ENCODE measurements at regions not wholly inside any gene's neighbourhood (a gene's known extent, or its start where the extent isn't known, plus 50 kb on each side); places are given as distances from the start of the nearest gene placed in this dataset.

DNA sequence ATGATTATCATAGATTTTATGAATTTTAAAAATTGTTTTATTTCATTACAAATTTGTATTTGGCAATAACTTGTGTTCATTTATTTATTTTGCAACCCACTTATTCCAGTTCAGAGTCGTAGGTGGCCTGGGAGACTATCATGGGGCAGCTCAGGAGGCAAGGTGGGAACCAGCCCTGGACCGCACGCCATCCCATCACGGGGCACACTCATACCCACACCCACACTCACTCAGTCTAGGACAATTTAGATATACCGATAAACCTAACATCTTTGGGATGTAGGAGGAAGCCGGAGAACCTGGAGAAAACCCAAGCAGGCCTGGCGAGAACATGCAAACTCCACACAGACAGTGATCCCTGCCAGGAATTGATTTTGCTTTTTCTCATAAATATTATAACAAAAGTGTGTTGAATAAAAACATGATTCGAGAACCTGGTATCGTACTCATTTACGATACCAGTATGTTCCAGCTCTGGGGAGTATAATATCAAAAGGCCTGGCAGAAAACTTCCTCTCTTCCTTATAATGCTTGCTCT, 205.3 kb downstream of the NFKBIZ start:
- no peak for DNase-seq (ENCODE audit: unreplicated experiment)
- no TSS peak for BruUV-seq (replicated peaks)
- TF ChIP-seq, protein P1, sequence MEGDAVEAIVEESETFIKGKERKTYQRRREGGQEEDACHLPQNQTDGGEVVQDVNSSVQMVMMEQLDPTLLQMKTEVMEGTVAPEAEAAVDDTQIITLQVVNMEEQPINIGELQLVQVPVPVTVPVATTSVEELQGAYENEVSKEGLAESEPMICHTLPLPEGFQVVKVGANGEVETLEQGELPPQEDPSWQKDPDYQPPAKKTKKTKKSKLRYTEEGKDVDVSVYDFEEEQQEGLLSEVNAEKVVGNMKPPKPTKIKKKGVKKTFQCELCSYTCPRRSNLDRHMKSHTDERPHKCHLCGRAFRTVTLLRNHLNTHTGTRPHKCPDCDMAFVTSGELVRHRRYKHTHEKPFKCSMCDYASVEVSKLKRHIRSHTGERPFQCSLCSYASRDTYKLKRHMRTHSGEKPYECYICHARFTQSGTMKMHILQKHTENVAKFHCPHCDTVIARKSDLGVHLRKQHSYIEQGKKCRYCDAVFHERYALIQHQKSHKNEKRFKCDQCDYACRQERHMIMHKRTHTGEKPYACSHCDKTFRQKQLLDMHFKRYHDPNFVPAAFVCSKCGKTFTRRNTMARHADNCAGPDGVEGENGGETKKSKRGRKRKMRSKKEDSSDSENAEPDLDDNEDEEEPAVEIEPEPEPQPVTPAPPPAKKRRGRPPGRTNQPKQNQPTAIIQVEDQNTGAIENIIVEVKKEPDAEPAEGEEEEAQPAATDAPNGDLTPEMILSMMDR (IDR thresholded peaks at IDR 0.05; ENCODE audit: unreplicated experiment), result no peak
- H3K27me3 Mint-ChIP-seq (ENCODE audit: insufficient read depth, unreplicated experiment), result no peaks in the 10 kb centered on the region
- H3K4me3 Mint-ChIP-seq (ENCODE audit: unreplicated experiment), result no peak overlapping the region
- H3K9me3 Mint-ChIP-seq (ENCODE audit: unreplicated experiment), result no peaks in the 10 kb centered on the region
- intact Hi-C loops (cut with micrococcal nuclease), result no loop called here
- POLR2A ChIA-PET, result interaction anchor here (1.8 kb wide), 1 partner anchor 206 kb away, joined by 4 read pairs; the partner anchor contains the start of gene NFKBIZ
- H3K27ac Mint-ChIP-seq (ENCODE audit: low read depth, unreplicated experiment), result no peak overlapping the region
- no peaks in the 10 kb centered on the region for H3K4me1 Mint-ChIP-seq (ENCODE audit: insufficient read depth, unreplicated experiment)
- CTCF ChIA-PET, result no interaction called here
- H3K36me3 Mint-ChIP-seq (ENCODE audit: insufficient read depth, unreplicated experiment), result no peaks in the 10 kb centered on the region

DNA sequence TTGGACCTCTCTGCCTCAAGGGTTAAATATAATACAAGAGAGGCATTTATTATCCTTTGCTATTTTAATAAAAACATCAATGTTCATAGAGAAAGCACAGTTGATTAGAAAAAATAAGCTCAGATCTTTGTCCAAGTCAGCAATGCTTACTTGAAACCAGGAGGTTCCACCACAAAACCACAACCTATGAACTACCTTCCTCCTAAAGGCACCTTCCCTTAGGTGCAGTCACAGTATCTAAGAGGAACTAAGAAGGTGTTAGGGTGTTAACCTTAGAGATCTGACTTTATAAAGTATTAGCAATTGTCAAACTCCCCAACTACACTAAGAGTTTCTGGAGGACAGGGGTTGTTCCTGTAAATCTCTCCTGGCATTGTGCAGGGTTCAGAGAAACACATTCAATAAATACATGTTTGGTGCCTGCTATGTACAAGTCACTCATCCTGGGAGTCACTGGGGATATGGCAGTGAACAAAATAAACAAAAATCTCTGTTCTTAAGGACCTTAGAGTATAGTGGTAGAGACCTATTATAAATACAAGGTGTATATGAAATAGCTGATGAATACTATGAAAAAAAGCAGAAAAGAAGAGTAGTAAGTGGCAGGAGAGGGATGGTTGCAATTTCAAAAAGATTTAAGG, 208.6 kb downstream of the NFKBIZ start:
- no peaks in the 10 kb centered on the region for H3K9me3 Mint-ChIP-seq (ENCODE audit: unreplicated experiment)
- no peak overlapping the region for H3K27ac Mint-ChIP-seq (ENCODE audit: low read depth, unreplicated experiment)
- intact Hi-C loops (cut with micrococcal nuclease), result no loop called here
- TF ChIP-seq, protein P1 (IDR thresholded peaks at IDR 0.05; ENCODE audit: unreplicated experiment), result no peak
- CTCF ChIA-PET, result interaction anchor here (0.6 kb wide), 1 partner anchor 192 kb away, joined by 3 read pairs; no protein-coding TSS in a partner anchor
- no peaks in the 10 kb centered on the region for H3K4me1 Mint-ChIP-seq (ENCODE audit: insufficient read depth, unreplicated experiment)
- H3K4me3 Mint-ChIP-seq (ENCODE audit: unreplicated experiment), result no peak overlapping the region
- BruUV-seq (replicated peaks), result no TSS peak
- H3K36me3 Mint-ChIP-seq (ENCODE audit: insufficient read depth, unreplicated experiment), result no peaks in the 10 kb centered on the region
- DNase-seq (ENCODE audit: unreplicated experiment), result no peak
- POLR2A ChIA-PET, result no interaction called here
- H3K27me3 Mint-ChIP-seq (ENCODE audit: insufficient read depth, unreplicated experiment), result no peaks in the 10 kb centered on the region

DNA sequence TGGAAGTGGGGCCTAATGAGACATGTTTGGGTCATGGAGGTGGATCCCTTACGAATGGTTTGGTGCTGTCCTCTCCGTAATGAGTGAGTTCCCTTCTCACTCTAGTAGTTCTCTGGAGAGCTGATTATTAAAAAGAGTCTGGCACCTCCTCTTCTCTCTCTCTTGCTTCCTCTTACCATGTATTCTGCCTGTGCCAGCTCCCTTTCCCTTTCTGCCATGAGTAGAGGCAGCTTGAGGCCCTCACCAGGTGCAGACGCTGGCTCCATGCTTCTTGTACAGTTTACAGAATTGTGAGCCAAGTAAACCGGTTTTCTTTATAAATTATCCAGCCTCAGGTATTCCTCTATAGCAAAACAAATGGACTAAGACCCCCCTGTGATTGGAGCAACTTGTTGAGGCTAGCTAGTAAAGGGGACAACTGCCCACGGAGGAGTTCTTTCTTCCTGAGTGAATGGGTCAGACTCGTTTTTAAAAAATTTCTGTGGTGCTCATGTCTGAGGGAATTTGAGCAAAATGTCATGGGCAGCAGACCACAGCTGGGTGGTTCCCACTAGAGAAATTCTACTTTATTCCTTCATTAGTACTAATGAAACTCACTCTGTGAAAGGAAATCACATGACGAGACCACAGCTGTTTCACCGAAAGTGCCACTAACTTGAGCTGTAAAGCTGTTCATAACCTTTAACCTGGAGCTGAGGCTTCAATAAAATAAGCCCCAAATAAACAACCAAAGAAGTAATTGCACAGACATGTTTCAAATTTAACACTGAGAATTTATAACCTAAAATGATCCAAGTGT, 210.0 kb downstream of the NFKBIZ start:
- no peak for DNase-seq (ENCODE audit: unreplicated experiment)
- Mint-ChIP-seq H3K4me3 (ENCODE audit: unreplicated experiment) (no peak overlapping the region), H3K9me3 (ENCODE audit: unreplicated experiment) (no peaks in the 10 kb centered on the region), H3K27ac (ENCODE audit: low read depth, unreplicated experiment) (no peak overlapping the region), H3K36me3 (ENCODE audit: insufficient read depth, unreplicated experiment) (no peaks in the 10 kb centered on the region), H3K27me3 (ENCODE audit: insufficient read depth, unreplicated experiment) (no peaks in the 10 kb centered on the region), H3K4me1 (ENCODE audit: insufficient read depth, unreplicated experiment) (no peaks in the 10 kb centered on the region)
- ChIA-PET POLR2A (interaction anchor here (0.8 kb wide), 1 partner anchor 207 kb away, joined by 4 read pairs; no protein-coding TSS in a partner anchor), CTCF (interaction anchor here (0.6 kb wide), 1 partner anchor 352 kb away, joined by 3 read pairs; no protein-coding TSS in a partner anchor)
- intact Hi-C loops (cut with micrococcal nuclease), result no loop called here
- TF ChIP-seq, protein P1 (IDR thresholded peaks at IDR 0.05; ENCODE audit: unreplicated experiment), result no peak
- BruUV-seq (replicated peaks), result no TSS peak

- Mint-ChIP-seq H3K4me1 (ENCODE audit: insufficient read depth, unreplicated experiment) (no peaks in the 10 kb centered on the region), H3K9me3 (ENCODE audit: unreplicated experiment) (no peaks in the 10 kb centered on the region), H3K36me3 (ENCODE audit: insufficient read depth, unreplicated experiment) (no peaks in the 10 kb centered on the region), H3K4me3 (ENCODE audit: unreplicated experiment) (no peak overlapping the region), H3K27me3 (ENCODE audit: insufficient read depth, unreplicated experiment) (no peaks in the 10 kb centered on the region), H3K27ac (ENCODE audit: low read depth, unreplicated experiment) (no peak overlapping the region)
- DNase-seq (ENCODE audit: unreplicated experiment), result no peak
- ChIA-PET CTCF (no interaction called here), POLR2A (interaction anchor here (0.7 kb wide), 1 partner anchor 135 kb away, joined by 5 read pairs; no protein-coding TSS in a partner anchor)
- BruUV-seq (replicated peaks), result no TSS peak
- intact Hi-C loops (cut with micrococcal nuclease), result loop anchor here (10.0 kb wide), 1 partner anchor 206 kb away; no protein-coding TSS in a partner anchor
- TF ChIP-seq, protein P1 (IDR thresholded peaks at IDR 0.05; ENCODE audit: unreplicated experiment), result no peak
These were observed 211.5 kb downstream of the NFKBIZ start for GRCh38 chr3:102060814-102061213.
